GM13976 (cell line): ENCODE measurements at regions not wholly inside any gene's neighbourhood (a gene's known extent, or its start where the extent isn't known, plus 50 kb on each side); places are given as distances from the start of the nearest gene placed in this dataset.

Source experiments
- DNase-seq: peaks from one replicate; pipeline ENCODE4 v3.0.0; 2012; ENCODE audit warnings: low spot score
- CTCF ChIP-seq: IDR thresholded peaks from 2 replicates; pipeline ENCODE4 v1.5.1; 2012; ENCODE audit warnings: borderline replicate concordance, mild to moderate bottlenecking; ENCODE audit not compliant: insufficient read depth; ENCODE audit errors: extremely low read depth, missing control alignments, control extremely low read depth
- in situ Hi-C: fragments of 300-500 bp; cut with MboI; formaldehyde crosslinking; loops from one replicate; pipeline ENCODE4 v1.12.0; 2022; ENCODE audit warnings: low sequenced_read_pairs, mixed read lengths, inconsistent platforms; ENCODE audit not compliant: unreplicated experiment

GRCh38 chr10:125225051-125225450 is 64.7 kb upstream of the CTBP2 start:
- in situ Hi-C loops, result no loop called here
- no peak for DNase-seq
- TF ChIP-seq CTCF, result no peak

- no peak for DNase-seq
- in situ Hi-C loops, result no loop called here
- no peak for TF ChIP-seq CTCF
Observed at GRCh38 chr10:125222515-125223308, 62.3 kb upstream of the CTBP2 start.

DNA sequence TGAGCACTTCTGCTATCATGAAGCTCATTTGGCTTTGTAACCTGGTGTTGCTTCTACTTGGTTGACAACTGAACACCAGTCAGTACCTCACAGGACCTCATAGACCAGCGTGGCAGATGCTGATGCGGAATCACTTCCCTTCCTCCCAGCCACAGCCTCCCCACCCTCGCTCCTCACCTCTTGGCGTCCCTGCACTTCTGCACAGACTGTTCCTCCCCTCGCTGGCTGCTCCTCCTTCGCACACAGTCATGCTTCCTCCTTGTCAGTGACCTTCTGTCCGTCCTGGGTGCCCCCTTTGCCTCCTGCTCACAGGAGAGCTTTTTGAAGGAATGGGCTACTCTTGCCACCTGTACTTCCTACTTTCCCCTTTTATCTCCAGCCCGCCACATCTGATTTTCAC is 61.4 kb upstream of the CTBP2 start:
- no peak for TF ChIP-seq CTCF
- in situ Hi-C loops, result no loop called here
- DNase-seq, result no peak

GRCh38 chr10:125219776-125220175 is 59.4 kb upstream of the CTBP2 start:
- in situ Hi-C loops, result no loop called here
- no peak for TF ChIP-seq CTCF
- DNase-seq, result no peak

DNA sequence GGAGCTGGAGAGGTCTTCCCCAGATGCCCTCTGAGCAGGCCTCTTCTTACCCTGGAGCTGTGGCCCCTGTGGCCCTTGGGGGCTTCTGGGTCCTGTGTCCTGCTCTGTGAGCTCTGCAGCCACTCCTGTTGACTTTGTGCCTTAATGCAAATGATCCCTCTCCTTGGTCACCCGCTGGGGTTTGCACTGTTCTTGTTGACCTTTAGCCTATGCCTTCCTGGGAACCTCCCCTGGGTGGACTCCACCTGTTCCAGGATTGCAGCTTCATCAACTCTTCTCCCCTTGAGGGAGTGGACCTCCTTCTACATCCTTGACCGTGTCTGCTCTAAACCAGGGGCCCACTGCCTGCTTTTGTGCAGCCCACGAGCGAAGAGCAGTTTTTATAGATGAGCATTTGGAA is 58.6 kb upstream of the CTBP2 start:
- TF ChIP-seq CTCF, result no peak
- in situ Hi-C loops, result no loop called here
- no peak for DNase-seq

- DNase-seq, result no peak
- no peak for TF ChIP-seq CTCF
- in situ Hi-C loops, result no loop called here
Observed at GRCh38 chr10:125217990-125218675, 57.8 kb upstream of the CTBP2 start.
